ENCODE measurements at regions not wholly inside any gene's neighbourhood (a gene's known extent, or its start where the extent isn't known, plus 50 kb on each side); places are given as distances from the start of the nearest gene placed in this dataset.

GRCh38 chr3:30199096-30199759 is 407.2 kb upstream of the TGFBR2 start:
- H3K27me3 ChIP-seq (ENCODE audit: control insufficient read depth, insufficient read depth, low read length), result no peaks in the 10 kb centered on the region
- no peak overlapping the region for H3K4me3 ChIP-seq (ENCODE audit: low read depth in 2 of 2, low read length in 2 of 2)
- POLR2A ChIA-PET, result no interaction called here

GRCh38 chr3:30199855-30200254 is 406.5 kb upstream of the TGFBR2 start:
- Histone ChIP-seq H3K9me3 (ENCODE audit: control insufficient read depth, insufficient read depth, low read depth, low read length) (no peaks in the 10 kb centered on the region), H3K4me1 (ENCODE audit: control insufficient read depth, insufficient read depth, low read length) (no peaks in the 10 kb centered on the region), H3K27ac (ENCODE audit: low read length) (no peak overlapping the region), H3K4me3 (ENCODE audit: low read depth in 2 of 2, low read length in 2 of 2) (no peak overlapping the region), H3K27me3 (ENCODE audit: control insufficient read depth, insufficient read depth, low read length) (no peaks in the 10 kb centered on the region), H3K36me3 (ENCODE audit: control insufficient read depth, insufficient read depth, low read length) (no peaks in the 10 kb centered on the region)
- in situ Hi-C loops (cut with HindIII; ENCODE audit: low pct_unique_long_range_greater_than_20kb, low sequenced_read_pairs) (no loop called here), intact Hi-C loops (cut with micrococcal nuclease; ENCODE audit: unreplicated experiment) (loop anchor here (5.0 to 10.0 kb wide), 3 partner anchors 85 to 188 kb away; no protein-coding TSS in a partner anchor)
- BruUV-seq (replicated peaks), result no TSS peak
- ChIA-PET POLR2A (no interaction called here), CTCF (interaction anchor here (0.6 to 1.0 kb wide), 2 partner anchors 65 to 1105 kb away, joined by 3 to 6 read pairs; no protein-coding TSS in a partner anchor)
- DNase-seq (ENCODE audit: low read depth, low spot score) (no peak), ATAC-seq (no peak)
- TF ChIP-seq SIN3A (IDR thresholded peaks at IDR 0.05; ENCODE audit: borderline replicate concordance, insufficient read depth, low read depth, low read length), result no peak

More at GRCh38 chr3:30199096-30199759, 407.2 kb upstream of the TGFBR2 start:
- CTCF ChIA-PET, result interaction anchor here (0.5 to 1.0 kb wide), 7 partner anchors 64 to 1357 kb away, joined by 3 to 6 read pairs (median 3); no protein-coding TSS in a partner anchor
- intact Hi-C loops (cut with micrococcal nuclease; ENCODE audit: unreplicated experiment), result loop anchor here (5.0 to 10.0 kb wide), 3 partner anchors 84 to 187 kb away; no protein-coding TSS in a partner anchor
- ATAC-seq (no peak), DNase-seq (ENCODE audit: low read depth, low spot score) (no peak)
- Histone ChIP-seq H3K4me1 (ENCODE audit: control insufficient read depth, insufficient read depth, low read length) (no peaks in the 10 kb centered on the region), H3K36me3 (ENCODE audit: control insufficient read depth, insufficient read depth, low read length) (no peaks in the 10 kb centered on the region), H3K9me3 (ENCODE audit: control insufficient read depth, insufficient read depth, low read depth, low read length) (no peaks in the 10 kb centered on the region), H3K27ac (ENCODE audit: low read length) (no peak overlapping the region)
- BruUV-seq (replicated peaks), result no TSS peak
- in situ Hi-C loops (cut with HindIII; ENCODE audit: low pct_unique_long_range_greater_than_20kb, low sequenced_read_pairs), result no loop called here
- TF ChIP-seq, protein P1, sequence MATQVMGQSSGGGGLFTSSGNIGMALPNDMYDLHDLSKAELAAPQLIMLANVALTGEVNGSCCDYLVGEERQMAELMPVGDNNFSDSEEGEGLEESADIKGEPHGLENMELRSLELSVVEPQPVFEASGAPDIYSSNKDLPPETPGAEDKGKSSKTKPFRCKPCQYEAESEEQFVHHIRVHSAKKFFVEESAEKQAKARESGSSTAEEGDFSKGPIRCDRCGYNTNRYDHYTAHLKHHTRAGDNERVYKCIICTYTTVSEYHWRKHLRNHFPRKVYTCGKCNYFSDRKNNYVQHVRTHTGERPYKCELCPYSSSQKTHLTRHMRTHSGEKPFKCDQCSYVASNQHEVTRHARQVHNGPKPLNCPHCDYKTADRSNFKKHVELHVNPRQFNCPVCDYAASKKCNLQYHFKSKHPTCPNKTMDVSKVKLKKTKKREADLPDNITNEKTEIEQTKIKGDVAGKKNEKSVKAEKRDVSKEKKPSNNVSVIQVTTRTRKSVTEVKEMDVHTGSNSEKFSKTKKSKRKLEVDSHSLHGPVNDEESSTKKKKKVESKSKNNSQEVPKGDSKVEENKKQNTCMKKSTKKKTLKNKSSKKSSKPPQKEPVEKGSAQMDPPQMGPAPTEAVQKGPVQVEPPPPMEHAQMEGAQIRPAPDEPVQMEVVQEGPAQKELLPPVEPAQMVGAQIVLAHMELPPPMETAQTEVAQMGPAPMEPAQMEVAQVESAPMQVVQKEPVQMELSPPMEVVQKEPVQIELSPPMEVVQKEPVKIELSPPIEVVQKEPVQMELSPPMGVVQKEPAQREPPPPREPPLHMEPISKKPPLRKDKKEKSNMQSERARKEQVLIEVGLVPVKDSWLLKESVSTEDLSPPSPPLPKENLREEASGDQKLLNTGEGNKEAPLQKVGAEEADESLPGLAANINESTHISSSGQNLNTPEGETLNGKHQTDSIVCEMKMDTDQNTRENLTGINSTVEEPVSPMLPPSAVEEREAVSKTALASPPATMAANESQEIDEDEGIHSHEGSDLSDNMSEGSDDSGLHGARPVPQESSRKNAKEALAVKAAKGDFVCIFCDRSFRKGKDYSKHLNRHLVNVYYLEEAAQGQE (IDR thresholded peaks at IDR 0.05; ENCODE audit: insufficient read depth in 1 of 2, low read depth in 2 of 2, low read length in 1 of 2), result no peak
- no peak for TF ChIP-seq POLR2AphosphoS5 (IDR thresholded peaks at IDR 0.05; ENCODE audit: low read depth, low read length)
- TF ChIP-seq, protein P2, sequence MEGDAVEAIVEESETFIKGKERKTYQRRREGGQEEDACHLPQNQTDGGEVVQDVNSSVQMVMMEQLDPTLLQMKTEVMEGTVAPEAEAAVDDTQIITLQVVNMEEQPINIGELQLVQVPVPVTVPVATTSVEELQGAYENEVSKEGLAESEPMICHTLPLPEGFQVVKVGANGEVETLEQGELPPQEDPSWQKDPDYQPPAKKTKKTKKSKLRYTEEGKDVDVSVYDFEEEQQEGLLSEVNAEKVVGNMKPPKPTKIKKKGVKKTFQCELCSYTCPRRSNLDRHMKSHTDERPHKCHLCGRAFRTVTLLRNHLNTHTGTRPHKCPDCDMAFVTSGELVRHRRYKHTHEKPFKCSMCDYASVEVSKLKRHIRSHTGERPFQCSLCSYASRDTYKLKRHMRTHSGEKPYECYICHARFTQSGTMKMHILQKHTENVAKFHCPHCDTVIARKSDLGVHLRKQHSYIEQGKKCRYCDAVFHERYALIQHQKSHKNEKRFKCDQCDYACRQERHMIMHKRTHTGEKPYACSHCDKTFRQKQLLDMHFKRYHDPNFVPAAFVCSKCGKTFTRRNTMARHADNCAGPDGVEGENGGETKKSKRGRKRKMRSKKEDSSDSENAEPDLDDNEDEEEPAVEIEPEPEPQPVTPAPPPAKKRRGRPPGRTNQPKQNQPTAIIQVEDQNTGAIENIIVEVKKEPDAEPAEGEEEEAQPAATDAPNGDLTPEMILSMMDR (IDR thresholded peaks at IDR 0.05), result peak; percentile 72; the same call in 1 of the 2 replicates
- TF ChIP-seq SIN3A (IDR thresholded peaks at IDR 0.05; ENCODE audit: borderline replicate concordance, insufficient read depth, low read depth, low read length), result no peak
- TF ChIP-seq TCF7L2 (IDR thresholded peaks at IDR 0.05; ENCODE audit: low read depth, low read length), result no peak

DNA sequence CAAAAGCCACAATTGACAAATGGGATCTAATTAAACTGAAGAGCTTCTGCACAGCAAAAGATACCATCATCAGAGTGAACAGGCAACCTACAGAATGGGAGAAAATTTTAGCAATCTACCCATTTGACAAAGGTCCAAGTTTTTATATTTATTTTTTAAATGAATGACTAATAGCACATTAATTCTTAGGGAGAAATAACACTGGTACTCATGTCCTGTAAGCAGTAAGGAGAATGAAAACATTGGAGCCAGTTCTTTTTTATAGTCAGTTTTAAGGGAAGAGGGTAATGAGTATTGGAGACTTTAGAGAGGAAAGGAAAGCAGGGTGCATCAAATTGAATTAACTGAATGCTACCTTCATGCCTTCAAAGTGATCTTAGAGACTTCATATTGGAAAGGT is 404.7 kb upstream of the TGFBR2 start:
- in situ Hi-C loops (cut with HindIII; ENCODE audit: low pct_unique_long_range_greater_than_20kb, low sequenced_read_pairs), result no loop called here

More for the DNA sequence above, 404.7 kb upstream of the TGFBR2 start:
- Histone ChIP-seq H3K36me3 (ENCODE audit: control insufficient read depth, insufficient read depth, low read length) (no peaks in the 10 kb centered on the region), H3K27me3 (ENCODE audit: control insufficient read depth, insufficient read depth, low read length) (no peaks in the 10 kb centered on the region), H3K4me3 (ENCODE audit: low read depth in 2 of 2, low read length in 2 of 2) (no peak overlapping the region), H3K27ac (ENCODE audit: low read length) (no peak overlapping the region), H3K4me1 (ENCODE audit: control insufficient read depth, insufficient read depth, low read length) (no peaks in the 10 kb centered on the region), H3K9me3 (ENCODE audit: control insufficient read depth, insufficient read depth, low read depth, low read length) (no peaks in the 10 kb centered on the region)
- DNase-seq (ENCODE audit: low read depth, low spot score) (no peak), ATAC-seq (no peak)
- ChIA-PET CTCF (interaction anchor here (0.6 kb wide), 2 partner anchors 67 to 121 kb away, joined by 3 read pairs; no protein-coding TSS in a partner anchor), POLR2A (no interaction called here)
- TF ChIP-seq, protein P1 (IDR thresholded peaks at IDR 0.05; ENCODE audit: insufficient read depth in 1 of 2, low read depth in 2 of 2, low read length in 1 of 2), result no peak
- TF ChIP-seq TCF7L2 (IDR thresholded peaks at IDR 0.05; ENCODE audit: low read depth, low read length) (no peak), SIN3A (IDR thresholded peaks at IDR 0.05; ENCODE audit: borderline replicate concordance, insufficient read depth, low read depth, low read length) (no peak), POLR2AphosphoS5 (IDR thresholded peaks at IDR 0.05; ENCODE audit: low read depth, low read length) (no peak)
- TF ChIP-seq, protein P2 (IDR thresholded peaks at IDR 0.05), result no peak
- BruUV-seq (replicated peaks), result no TSS peak
- intact Hi-C loops (cut with micrococcal nuclease; ENCODE audit: unreplicated experiment), result no loop called here

Measured in Panc1 (cell line).